Kidney glomerular epithelial cell (primary cell): ENCODE measurements at regions not wholly inside any gene's neighbourhood (a gene's known extent, or its start where the extent isn't known, plus 50 kb on each side); places are given as distances from the start of the nearest gene placed in this dataset.
"Not testable (repeated sequence)": the region's sequence is repeated elsewhere in the genome, so short reads cannot be mapped to it uniquely, and the experiment has no call there.

Experiments used
- DNase-seq: peaks from one replicate; lab custom pipeline; 2025; lab: John Stamatoyannopoulos, UW

GRCh38 chr15:79157631-79158592, 67.3 kb upstream of the RASGRF1 start:
- DNase-seq = no peak

- DNase-seq = no peak
Observed at GRCh38 chr15:79156704-79157375, 66.3 kb upstream of the RASGRF1 start.

GRCh38 chr15:79154483-79155135, 64.0 kb upstream of the RASGRF1 start:
- DNase-seq = no peak

- not testable (repeated sequence) for DNase-seq
Observed at GRCh38 chr15:79144290-79144689, 53.7 kb upstream of the RASGRF1 start.

- peak; percentile 9 for DNase-seq
Observed at GRCh38 chr15:79140846-79141570, 50.4 kb upstream of the RASGRF1 start.
